ENCODE measurements at regions not wholly inside any gene's neighbourhood (a gene's known extent, or its start where the extent isn't known, plus 50 kb on each side); places are given as distances from the start of the nearest gene placed in this dataset.

DNA sequence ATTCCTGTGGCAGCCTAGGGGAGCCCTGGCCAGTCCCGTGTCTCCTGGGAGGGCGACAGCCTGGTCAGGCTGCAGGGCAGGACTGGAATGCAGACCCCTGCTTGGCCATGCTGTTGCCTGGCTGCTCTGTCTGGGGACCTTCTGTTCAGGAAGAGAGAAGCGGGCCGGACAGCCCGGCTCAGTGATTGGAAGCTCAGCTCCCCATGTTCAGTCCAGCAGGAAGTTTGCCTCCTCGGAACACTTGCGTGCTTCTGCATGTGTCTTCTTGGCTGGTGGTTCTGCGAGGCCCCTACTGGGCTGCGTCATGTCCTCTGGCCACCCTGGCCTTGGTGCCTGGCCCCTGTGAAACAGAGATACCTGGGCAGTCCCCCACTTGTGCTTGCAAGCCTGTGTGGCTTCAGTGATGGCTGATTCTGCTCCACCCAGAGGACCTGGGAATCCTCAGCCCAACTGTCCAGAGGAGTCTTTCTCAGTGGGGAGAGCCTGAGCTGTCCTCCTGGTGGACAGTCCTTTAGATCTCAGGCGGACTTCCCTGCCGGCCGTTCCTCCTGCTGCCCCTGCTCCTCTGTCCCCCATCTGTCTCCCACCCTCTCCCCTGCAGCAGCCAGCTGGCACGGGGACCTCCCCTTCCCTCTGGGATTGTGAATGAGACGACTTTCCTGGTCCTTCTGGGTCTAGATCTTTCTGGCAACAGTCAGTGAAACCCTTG is 279.5 kb downstream of the SEC14L1 start:
- TF ChIP-seq ZBTB1 (tag by site-specific recombination; IDR thresholded peaks at IDR 0.05) (no peak), ZFHX2 (tag by site-specific recombination; conservative IDR thresholded peaks at IDR 0.05) (no peak), ZNF274 (IDR thresholded peaks at IDR 0.05; ENCODE audit: low read length) (no peak), ZNF274 (tag by site-specific recombination; IDR thresholded peaks at IDR 0.05; ENCODE audit: borderline replicate concordance) (no peak), ZFP3 (tag by site-specific recombination; IDR thresholded peaks at IDR 0.05; ENCODE audit: low read depth) (no peak), ZBTB8A (tag by site-specific recombination; IDR thresholded peaks at IDR 0.05) (no peak), ZNF660 (tag by site-specific recombination; IDR thresholded peaks at IDR 0.05) (no peak)
- TF ChIP-seq, protein P1, sequence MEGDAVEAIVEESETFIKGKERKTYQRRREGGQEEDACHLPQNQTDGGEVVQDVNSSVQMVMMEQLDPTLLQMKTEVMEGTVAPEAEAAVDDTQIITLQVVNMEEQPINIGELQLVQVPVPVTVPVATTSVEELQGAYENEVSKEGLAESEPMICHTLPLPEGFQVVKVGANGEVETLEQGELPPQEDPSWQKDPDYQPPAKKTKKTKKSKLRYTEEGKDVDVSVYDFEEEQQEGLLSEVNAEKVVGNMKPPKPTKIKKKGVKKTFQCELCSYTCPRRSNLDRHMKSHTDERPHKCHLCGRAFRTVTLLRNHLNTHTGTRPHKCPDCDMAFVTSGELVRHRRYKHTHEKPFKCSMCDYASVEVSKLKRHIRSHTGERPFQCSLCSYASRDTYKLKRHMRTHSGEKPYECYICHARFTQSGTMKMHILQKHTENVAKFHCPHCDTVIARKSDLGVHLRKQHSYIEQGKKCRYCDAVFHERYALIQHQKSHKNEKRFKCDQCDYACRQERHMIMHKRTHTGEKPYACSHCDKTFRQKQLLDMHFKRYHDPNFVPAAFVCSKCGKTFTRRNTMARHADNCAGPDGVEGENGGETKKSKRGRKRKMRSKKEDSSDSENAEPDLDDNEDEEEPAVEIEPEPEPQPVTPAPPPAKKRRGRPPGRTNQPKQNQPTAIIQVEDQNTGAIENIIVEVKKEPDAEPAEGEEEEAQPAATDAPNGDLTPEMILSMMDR (tag by site-specific recombination; IDR thresholded peaks at IDR 0.05): no peak
